Amniotic stem cell (primary cell): ENCODE measurements at regions not wholly inside any gene's neighbourhood (a gene's known extent, or its start where the extent isn't known, plus 50 kb on each side); places are given as distances from the start of the nearest gene placed in this dataset.
A peak's percentile ranks its signal among the peaks of the same experiment; 100 is the strongest.

Experiments used
- DNase-seq: peaks from one replicate; lab custom pipeline; 2025; lab: John Stamatoyannopoulos, UW

DNA sequence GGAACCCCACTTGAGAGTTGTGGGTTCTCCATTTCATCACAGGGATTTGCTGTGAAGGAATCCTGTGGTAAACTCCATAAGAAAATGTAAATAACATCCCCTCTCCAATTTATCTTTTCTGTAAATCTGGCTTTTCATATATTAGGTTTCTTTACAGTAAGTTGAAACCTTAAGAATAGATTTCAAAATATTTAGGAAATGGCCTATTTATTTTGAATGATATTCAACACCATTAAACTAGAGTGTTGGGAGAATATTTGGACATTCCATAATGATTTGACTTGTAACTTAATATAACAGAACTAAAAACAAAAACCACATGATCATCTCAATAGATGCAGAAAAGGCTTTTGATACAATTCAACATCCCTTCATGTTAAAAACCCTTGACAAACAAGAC, 197.3 kb upstream of the PGRMC2 start:
- DNase-seq: no peak

DNA sequence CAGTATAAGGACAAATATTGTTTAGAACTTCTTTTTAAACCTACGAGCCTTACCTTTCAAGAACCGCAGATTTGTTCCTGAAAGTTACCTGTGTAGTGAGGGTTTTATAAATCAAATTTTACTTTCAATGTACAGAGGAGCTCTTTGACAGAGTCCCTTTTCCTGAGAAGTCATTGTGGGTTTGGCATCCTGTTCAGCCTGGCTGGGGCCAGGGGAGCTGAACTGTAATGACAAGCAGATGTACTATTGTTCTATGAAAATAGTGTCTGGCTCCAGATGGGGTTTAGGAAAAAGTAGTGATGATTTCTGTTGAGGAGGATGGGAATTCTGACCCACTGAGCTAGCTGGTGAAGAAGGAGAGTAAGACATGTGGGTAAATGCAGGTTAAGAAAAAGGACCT, 196.2 kb upstream of the PGRMC2 start:
- DNase-seq: no peak

DNA sequence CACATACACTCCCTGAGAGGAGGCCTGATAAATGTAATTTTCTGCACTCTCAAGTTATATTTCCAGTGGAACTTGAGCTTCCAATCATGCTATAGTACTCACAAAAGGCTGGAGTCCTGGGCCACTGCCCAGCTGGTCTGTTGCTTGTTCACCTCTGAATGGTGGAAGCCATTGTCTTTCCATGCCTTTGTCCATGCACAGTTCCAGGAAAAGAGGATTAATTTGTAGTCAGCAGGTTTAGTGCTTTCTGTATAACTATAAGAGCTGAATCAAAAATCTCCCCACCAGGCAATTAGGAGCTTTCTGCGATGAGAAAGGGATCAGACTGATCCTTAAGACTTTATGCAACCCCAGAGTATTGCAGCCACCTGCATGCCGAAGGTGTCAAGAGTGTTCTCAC, 195.4 kb upstream of the PGRMC2 start:
- no peak for DNase-seq

DNA sequence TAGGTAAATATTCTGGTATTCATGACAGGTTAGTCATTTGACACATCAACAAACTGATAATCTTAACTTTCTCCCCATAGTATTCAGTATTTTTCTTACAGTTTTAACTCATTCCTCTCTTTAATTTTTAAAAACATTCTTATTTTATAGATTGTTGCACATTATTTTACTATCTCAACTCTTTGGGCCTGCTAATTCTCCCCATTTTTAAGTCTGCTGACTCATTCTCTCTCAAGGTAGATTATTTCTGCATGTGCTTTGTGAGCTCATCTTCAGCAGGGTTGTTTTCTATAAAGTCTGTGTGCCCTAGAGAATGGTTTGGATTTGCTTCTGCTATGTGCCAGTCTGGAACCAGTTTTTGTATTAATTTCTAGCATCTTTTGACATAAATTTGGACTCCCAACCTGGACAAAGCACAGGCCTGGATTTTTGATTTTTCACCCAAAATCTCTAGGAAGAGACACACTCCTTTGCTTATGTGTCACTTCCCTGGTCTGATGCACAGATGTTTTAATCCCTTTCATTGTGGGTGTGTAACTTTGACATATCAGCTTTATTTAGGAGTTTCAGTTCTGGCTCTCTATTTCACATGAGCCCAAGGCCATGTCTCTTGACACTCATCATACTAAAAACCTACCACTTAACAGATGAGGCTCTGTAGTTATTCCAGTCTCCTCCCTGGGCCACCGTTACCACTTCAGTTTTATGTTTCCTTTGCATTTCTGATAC, 194.3 kb upstream of the PGRMC2 start:
- DNase-seq: no peak

DNA sequence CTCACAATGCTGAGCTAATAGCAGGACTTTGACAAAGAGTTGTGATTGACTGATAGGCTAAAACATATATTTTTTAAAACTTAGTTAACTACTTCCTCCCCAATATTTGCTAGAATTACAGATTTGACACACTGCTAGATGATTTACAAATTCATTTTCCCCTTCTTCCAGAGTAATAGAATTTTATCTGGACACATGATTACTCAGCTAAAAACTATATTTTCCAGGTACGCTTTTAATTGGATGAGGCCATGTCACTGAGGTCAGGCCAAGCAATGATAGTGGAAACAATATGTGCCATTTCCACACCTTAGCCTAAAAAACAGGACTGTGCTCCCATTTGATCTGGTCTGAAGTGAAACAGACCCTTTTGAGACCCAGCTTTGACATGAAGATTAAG, 193.3 kb upstream of the PGRMC2 start:
- DNase-seq: no peak

DNA sequence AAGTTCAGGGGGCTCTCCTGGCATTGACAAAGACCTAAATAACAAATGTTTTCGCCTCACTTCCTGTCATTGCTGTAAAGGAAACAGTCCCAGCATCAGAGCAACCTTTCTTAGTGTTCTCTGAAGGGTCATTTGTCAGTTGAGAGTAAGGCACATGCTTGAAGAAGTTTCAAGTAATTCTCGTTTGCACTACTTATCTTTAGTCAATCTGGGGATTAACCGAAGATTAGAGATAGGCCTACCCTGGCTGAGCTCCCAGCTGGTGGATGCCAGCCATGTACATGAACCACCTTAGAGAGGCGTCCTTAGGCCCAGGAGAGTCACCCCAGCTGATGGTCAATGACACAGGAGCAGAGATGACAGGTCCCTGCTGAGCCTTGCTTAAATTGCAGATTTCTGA, 189.9 kb upstream of the PGRMC2 start:
- no peak for DNase-seq

DNA sequence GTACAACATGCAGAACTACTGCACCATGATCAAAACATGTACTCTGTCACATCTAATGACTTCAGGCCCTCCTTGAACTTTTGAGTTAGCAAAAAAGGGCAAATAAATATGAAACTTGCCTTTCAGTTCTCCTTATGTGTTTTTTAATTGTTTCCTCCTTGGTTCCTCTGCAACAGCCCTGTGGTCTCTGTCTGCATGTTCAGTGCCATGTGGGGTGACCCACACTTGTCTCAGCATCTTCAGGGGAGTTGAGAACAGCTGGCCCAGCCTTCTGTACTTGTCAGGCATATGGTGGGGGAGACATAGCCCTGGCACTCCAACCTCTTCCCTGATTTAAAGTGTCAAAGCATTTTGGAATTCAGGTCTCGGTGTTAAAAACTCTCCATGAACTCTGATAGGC, 188.0 kb upstream of the PGRMC2 start:
- no peak for DNase-seq

DNA sequence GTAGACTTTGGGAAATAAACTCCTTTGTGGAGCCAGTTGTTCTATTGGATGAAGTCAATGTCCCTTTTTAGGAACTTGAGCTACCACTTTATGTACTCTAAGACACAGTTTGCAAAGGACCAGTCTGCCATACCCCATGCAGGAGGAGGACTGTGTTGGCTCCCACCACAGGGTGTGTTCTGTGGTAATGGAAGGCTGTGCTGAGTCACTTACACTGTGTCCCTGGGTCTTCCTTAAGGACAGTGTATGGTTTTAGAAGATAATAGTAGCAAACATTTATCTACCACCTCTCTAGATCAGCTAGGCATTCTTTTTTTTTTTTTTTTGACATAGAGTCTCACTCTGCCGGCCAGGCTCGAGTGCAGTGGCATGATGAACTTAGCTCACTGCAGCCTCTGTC, 184.0 kb upstream of the PGRMC2 start:
- DNase-seq: no peak

DNA sequence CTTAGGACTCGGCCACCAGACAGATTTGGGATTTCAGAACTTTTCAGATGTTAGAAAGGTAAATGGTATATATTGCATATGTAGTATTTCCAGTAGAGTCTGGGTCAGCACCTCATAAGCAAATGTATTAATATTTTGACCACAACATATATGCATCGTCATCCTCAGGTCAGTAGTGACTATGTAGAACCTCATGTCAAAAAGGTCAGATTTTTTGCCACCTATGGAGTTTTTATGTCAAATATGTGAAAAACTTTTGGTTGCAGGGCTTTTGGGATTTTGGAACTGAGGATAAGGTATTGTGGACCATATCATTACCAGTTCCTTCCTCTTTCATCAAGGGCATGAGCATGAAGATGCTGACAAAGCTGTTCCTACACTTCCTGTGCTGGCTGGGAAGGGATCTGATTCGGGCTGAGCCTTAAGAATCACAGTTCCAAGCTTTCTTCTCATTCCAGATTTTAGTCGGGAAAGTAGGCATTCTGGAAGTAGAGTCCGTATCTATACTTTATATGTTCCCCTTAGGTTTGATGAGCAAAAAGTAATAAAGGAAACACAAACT, 183.0 kb upstream of the PGRMC2 start:
- no peak for DNase-seq

DNA sequence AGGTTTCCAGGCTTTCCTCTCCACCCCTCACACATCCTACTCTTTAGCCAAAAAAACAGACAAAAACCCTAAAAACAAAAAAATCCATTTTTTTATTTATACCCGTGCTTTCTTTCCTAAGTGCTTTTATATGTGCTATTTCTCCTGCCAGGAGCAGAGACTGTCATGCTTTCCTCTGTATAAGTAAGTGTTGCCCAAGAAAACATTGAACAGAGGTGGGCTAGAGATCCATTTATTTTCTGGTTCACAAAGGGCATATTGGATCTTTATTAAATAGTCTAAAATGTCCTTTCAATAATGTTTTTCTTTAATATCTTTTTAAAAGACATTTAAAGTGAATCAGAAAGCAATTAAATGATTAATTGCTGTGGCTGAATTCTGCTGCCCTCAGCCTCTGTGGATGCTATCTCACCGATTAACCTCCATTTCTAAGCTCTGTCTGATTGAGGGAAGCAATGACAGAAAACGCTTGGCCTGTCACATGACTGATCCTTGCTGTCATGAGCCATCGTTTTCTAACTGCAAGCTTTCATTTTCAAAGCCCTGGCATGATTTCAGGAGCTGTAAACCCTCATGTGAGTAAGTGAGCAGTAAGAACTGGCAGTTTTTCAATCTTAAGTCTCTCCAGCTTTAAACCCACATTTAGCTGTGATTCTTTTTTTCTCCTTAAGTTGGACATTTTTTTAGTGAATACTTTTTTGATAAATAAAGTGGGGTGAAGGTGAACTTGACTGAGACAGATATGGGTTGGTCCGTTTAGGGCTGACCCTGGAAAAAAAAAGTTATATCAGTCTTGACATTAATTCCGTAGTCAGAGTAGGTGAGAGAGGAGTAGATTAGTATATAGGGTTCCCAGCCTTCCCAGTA, 180.7 kb upstream of the PGRMC2 start:
- peak; percentile 64 for DNase-seq

DNA sequence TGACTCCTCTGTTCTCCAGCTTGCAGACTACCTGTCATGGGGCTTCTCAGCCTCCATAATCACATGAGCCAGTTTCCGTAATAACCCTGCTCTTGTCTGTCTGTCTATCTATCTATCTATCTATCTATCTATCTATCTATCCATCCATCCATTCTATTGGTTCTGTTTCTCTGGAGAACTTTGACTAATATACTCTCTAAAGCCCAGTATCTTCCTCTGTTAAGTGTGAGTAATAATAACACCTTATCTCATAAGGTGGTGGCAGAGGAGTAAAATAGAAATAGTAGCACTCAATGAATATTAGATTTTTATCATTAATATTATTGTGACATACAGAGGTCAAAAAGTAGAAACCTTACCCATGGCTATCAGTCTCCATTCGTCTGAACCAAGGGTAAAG, 177.9 kb upstream of the PGRMC2 start:
- DNase-seq: no peak

DNA sequence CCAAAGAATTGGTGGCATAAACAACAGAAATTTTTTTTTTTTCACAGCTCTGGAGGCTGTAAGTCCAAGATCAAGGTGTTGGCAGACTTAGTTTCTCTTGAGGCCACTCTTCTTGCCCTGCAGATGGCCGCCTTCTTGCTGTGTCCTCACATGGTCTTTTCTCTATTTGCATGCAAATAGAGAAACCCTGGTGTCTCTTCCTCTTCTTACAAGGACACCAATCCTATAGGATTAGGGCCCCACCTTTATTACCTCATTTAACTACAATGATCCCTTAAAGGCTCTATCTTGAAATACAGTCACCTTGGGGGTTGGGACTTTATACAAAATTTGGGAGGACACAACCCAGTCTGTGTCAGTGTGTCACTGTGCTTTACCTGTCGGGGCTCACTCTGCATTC, 175.4 kb upstream of the PGRMC2 start:
- DNase-seq: no peak

DNA sequence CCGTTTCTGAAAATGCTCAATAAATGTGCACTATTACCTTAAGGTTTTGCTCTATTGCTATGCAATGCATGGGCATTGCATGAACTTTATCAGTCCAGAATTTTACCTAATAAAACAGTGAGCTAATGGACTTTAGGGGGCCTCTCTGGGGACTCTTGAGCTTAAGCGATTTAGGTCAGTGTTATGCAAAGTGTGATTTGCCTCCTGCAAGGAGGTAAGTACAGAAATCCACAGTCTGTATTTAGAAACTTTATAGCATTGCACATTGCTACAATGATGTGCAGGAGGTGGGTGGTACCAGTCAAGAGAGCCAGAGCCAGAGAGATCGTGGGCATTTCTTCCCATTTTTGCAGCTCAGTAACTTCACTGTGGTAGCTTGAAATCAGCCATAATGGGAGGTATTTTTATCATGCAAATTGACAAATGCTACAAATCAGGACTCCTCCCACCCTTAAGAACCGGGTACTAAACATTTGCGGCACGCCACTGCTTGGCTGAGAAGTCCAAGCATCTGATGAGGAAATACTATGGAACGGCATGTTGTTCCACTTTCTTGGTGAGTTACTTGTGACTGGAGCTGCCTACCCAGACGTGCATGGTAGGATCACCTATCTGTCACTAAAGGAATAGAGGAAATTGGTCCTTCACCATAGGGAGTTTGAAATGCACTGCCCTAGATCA, 174.6 kb upstream of the PGRMC2 start:
- no peak for DNase-seq

DNA sequence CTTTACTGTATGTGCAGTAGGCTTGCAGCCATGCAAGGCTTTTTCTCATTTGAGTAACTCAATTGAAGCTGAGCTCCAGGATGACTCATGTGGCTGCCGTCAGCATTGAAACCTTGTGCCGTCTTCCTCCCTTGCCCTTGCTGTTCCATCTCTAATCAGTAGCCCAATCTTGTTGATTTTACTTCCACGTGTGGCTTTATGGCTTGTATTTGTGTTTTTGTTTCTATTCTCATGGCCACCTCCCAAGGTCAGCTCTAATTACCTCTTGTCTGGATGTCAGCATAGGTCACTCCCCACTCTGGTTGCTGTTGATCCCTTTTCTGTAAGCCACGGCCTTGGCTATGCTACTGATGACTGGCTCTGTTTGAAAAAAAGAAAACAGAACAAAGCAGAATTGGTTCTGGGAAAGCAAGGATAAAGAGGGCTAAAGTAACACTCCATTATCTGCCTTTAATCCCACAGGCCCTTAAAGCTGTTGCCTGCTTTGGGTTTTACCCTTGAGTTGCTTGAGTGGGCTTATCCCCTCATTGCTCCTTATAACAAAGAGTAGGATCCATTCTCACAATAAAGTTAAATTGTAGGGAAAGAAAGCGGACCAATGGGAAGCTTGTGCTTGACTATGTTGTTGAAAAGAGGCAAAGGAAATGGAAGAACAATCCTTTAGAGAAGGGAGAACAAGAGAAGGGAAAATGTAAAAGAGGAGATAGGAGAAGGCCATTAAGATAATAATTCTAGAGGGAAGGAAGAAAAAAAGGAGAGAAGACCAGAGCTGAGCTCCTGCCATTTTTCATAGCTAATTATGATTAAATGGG, 173.9 kb upstream of the PGRMC2 start:
- peak; percentile 61 for DNase-seq

DNA sequence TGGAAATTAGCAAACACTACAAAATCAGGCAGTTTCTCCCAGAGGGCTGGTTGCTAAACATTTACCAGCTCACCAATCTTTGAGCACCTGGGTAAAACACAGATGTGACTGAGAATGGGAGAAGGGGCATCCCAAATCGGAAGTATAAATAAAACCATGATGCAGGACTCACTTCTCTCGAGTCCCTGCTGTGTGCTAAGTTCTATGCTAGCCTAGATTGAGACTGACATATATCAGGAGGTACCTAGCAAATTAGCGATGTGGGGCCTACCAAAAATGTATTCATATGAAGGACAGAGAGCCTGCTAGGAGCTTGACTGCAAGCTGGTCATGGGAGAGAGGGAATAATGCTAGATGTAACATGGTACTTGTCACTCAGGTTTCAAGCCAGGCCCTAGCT, 171.9 kb upstream of the PGRMC2 start:
- no peak for DNase-seq

DNA sequence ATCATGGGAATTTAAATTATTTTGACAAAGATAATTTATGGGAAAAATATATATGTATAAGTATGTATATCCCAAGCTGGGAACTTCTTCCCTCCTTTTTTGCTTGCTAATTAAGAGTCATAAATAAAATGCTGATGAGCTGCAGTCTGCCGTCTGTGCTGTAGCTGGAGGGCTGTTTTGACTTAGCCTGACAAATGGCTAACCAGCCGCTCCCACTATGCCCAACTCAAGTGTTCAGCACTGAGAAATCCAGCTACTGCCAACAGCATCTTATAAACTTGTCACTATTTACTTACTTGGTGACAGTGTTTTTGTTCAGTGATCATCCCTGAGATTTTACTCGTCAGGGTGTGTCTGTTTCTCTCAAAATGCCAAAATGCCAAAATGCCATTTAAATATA, 171.2 kb upstream of the PGRMC2 start:
- no peak for DNase-seq

DNA sequence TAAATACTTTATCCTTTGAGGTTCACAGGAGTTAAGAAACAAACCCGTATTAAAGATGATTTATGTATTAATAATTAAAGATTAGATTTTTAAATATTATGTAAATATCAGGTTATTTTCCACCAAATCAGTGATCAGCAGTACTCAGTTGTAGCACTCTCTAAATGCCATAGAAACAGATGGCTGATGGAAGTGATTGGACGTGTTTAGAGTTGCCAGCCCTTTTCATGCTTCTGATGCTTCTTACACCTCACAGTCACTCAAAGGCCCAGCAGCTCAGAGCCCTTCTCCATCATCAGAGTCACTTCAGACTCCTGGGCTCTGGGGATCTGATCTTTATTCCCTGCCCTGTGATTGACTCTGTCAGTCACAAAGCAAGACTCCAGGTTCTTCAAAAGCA, 170.1 kb upstream of the PGRMC2 start:
- no peak for DNase-seq

DNA sequence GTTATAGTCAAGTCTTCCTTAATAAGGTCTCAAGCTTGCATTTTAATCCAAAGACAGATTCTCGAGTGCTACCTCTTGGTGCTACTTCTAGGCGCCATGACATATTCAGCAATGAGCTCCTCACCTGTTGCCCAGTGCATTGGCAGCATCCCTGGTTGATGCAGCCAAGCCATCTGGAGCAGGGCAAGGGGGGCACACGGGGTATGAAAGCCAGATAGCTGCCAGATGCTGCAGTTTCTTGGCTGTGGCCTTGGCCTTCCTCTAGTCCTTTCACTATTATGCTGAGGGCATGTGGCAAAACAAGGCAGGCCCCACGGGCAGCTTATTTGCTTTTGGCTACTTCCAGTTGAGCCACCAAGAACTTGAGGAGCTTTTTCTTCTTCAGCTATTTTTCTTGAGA, 168.6 kb upstream of the PGRMC2 start:
- no peak for DNase-seq

DNA sequence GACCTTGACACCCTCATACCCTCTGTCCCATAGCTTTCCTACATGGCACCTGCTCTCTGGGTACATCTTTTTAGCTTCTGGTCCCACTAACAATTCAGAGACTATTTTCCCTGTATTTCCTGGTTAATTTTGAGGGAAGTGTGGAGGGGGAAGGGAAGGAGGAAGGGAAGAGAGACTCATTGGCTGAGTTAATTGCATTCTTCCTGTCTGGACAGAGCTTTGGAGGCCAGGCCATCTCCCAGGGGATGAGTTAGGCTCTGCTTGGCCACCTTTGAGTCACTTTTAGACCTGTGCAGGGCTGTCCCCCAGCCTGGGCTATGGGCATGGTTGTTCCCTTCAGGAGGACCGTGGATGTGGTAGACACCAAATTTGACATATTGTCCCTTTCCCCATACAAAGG, 167.9 kb upstream of the PGRMC2 start:
- DNase-seq: no peak

DNA sequence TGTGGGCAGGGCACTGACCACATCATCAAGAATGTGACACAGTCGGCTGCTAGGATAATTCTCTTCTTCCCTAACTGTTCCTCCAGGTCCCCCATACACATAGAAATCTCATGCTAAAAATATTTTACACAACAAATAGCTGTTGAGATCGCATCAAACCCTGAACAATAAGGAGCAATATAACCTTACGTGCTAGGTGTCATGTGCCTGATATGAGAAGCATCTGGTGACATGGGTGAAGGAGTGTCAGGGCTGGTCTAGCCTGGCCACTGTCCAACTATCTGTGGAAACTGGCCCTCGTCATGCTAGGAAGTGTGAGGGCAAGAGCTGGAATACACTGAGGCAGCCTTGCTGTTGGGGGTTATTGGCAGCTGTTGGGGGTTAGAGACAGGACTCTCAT, 167.3 kb upstream of the PGRMC2 start:
- no peak for DNase-seq

DNA sequence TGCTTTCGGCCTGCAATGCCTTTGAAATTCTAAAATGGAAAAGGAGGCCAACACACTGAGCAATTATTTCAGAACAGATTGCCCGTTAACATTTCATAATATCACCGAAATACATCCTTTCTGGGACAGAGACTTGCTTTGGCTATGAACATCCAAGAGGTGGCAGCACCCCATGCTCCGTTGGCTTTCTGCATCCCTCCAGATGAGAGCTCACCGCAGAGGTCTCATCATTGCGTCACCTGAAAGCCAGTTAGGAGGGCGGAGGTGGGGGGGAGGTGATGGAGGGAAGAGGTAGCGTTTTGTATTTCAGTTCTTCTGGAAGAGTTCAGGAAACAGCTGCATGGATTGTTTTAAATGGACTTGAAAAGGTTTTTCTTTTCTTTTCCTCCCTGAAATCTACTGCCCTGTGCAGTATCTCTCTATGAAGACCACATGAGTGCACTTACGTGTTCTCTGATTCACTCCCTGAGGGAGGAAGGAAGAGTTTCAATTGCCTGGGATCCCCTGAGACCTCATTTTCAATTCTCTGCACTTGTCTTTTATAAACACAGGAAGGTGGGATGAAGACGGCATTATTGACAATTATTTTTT, 166.8 kb upstream of the PGRMC2 start:
- DNase-seq: peak; percentile 91

DNA sequence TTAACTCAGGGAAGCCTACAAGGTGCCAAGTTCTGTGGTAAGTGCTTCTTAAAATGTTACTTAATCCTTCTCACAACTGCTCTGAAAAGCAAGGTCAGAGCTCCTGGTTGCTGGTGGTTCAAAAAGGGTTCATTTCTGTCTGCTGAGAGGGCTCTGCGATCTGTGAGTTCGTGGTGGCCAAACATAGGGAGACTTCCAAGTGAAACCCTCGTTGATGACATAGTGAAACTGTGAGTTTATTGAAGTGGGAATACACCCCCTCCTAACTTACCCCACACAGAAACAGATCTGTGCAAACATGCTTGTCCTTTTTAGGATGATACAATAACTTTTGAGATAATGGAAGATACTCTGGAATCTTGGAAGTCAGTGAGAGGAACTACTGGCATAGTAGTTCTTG, 164.8 kb upstream of the PGRMC2 start:
- DNase-seq: no peak
